SK-MEL-5 (cell line): ENCODE measurements at regions not wholly inside any gene's neighbourhood (a gene's known extent, or its start where the extent isn't known, plus 50 kb on each side); places are given as distances from the start of the nearest gene placed in this dataset.
"Not testable (repeated sequence)": the region's sequence is repeated elsewhere in the genome, so short reads cannot be mapped to it uniquely, and the experiment has no call there.

Experiments
- DNase-seq: peaks from one replicate; pipeline ENCODE4 v3.0.0-alpha.2; 2016; ENCODE audit warnings: low read depth, low spot score
- in situ Hi-C: cut with HindIII; loops from 2 replicates; pipeline ENCODE4 v1.10.0; 2016; ENCODE audit warnings: low sequenced_read_pairs, high pct_unique_total_duplicates, low pct_unique_long_range_greater_than_20kb

DNA sequence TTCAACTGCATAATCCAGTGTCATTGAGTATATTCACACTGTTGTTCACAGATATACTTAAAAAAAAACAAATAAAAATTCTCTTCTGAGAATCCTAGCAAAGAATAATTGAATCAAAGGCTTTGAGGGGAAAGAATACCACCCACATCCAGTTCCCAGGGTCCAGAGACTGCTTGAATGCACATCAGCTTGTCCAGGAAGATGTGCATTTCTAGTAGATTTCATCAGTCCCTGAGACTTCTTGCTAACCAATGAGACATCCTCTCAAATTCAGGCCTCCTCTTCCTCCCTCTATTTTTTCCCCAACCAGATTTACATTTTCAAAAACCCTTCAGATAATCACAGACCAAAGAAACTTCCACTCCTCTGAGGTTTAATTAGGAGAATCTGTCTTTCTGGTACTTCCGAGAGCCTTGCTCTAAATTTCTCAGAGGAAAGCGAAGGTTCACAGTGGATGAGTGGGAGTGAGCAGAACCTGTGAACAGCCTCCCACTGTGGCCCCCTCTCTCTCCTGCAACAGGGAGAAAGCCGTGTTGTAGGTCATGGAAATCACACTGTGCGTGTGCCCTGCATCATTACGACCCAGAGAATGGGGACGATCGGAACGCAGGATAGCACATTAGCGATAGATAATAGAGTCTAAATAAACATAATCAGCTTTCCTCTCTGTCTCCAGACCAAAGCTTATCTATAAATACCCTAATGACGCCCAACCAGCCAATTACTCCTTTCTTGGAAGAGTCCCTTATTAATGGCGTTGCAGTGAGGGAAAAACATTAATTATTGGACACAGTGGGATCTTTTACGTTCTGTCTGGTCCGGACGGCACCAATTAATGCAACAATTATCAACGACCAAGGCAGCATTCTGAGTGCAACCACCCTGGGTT lies 212.5 kb downstream of the EMX2 start:
- in situ Hi-C loops, result no loop called here
- no peak for DNase-seq

- no peak for DNase-seq
- in situ Hi-C loops, result no loop called here
Observed at GRCh38 chr10:117755659-117756014, 213.1 kb downstream of the EMX2 start.

GRCh38 chr10:117757086-117757720 lies 214.7 kb downstream of the EMX2 start:
- DNase-seq, result no peak
- in situ Hi-C loops, result no loop called here

GRCh38 chr10:117759266-117759665 lies 216.7 kb downstream of the EMX2 start:
- in situ Hi-C loops, result no loop called here
- no peak for DNase-seq

- in situ Hi-C loops, result no loop called here
- no peak for DNase-seq
Observed at GRCh38 chr10:117761695-117762094, 219.1 kb downstream of the EMX2 start.

DNA sequence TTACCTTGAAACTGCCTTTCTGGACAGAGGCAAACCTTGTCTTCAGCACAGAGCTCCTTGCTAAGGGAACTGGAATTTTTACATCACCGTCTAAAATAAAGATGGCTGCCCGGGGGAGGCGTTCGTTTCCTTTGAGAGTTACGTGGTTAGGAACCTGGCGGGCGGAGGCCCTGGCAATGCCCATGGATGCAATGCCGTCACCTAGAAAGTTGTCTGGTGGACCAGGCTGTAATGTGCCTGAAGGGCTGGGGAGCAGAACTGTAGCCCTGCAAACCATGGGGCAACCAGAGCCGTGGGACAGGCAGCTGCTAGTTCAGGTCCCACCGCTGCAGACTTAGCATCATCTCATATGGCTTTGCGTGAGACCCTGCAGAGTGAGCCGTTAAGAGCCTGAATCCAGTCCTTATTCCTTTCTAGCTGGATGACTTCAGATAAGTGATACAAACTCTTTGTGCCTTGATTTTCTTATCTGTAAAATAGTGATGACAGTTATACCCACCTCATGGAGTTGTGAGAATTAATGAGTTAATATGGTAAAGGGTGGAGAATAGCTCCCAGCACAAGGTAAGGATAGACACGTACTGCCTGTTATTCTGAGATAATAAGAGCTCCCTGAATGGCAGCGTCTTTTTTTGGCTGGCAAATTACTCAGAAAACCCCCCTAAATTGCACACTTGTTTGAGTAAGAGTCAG lies 219.7 kb downstream of the EMX2 start:
- in situ Hi-C loops, result no loop called here
- no peak for DNase-seq

DNA sequence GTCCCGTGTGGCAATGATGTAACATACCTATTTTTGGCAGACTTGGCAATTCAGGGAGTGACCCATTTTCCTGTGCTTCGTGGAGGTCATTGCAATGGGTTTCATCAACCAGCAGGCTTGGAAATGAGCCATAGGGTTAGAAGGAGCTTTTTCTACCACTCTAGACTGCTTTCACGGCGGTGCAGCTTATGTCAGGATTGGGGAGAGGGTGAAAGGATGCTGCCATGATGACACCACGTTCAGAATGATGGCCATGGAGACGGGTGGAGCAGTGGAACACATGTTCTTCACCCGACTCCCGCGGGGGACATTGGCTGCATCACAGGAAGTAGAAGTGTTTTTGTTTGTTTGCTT lies 220.2 kb downstream of the EMX2 start:
- in situ Hi-C loops, result no loop called here
- DNase-seq, result peak; percentile 6

GRCh38 chr10:117763528-117763927 lies 221.0 kb downstream of the EMX2 start:
- in situ Hi-C loops, result no loop called here
- no peak for DNase-seq

DNA sequence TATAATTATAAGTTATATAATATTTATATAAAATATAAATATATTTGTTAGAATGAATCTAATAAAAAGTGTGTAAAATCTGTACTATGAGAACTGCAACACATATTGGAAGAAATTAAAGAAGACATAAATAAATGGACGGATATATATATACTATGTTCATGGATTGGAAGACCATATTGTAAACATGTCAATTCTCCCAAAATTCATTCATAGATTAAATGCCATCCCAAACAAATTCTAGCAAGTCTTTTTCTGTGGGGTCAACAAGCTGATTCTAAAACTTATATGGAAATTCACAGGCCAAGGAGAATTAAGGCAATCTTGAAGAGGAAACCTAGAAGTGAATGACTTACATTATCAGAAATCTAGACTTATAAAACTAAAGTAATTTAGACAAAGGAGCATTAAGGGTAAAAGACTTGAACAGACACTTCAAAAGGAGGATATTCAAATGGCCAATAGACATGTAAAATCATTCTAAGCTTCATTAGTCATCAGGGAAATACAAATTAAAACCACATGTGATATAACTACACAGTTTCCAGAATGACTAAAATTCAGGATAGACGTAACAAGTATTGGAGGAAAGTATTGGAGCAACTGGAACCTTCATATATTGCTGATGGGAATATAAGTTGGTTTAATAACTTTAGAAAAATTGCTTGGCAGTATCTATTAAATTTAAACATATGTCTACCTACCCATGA lies 225.9 kb downstream of the EMX2 start:
- no peak for DNase-seq
- in situ Hi-C loops, result no loop called here

GRCh38 chr10:117775526-117775925 lies 233.0 kb downstream of the EMX2 start:
- no peak for DNase-seq
- in situ Hi-C loops, result no loop called here

GRCh38 chr10:117777222-117777621 lies 234.7 kb downstream of the EMX2 start:
- DNase-seq, in situ Hi-C loops: not testable (repeated sequence)

DNA sequence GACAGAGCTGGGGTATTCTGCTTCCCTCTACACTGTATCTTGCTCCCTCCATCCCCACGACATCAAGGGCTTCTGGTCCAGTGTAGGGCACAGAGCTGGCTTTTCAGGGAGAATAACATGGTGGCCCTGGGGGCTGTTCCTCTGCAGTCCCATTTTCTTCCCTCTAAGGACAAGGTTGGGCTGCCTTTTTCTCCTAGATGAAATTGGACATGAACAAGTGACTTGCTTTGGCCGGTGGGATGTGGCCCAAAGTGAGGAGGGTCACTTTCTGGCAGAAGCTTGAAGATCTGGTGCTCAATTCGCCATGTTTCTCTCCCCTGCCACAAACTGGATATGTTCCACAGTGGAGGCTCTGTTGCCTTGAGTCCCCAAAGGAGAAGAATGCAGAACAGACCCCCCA lies 235.7 kb downstream of the EMX2 start:
- DNase-seq, result no peak
- in situ Hi-C loops, result no loop called here

DNA sequence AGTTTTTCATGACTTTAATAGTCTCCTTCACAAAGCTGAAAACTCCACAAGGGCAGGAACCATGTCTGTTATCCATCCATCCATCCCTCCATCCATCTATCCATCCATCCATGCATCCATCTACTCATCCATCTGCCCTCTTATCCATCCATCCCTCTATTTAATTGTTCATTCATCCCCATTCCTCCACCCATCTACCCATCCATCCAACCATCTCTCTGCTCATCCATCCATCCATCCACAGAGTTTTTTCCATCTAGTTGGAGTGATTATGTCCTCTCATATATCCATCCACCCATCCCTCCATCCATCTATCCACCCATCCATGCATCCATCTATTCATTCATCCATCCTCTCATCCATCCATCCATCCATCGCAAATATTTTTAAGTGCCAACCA lies 237.9 kb downstream of the EMX2 start:
- in situ Hi-C loops, result no loop called here
- no peak for DNase-seq

GRCh38 chr10:117781216-117781831 lies 238.8 kb downstream of the EMX2 start:
- DNase-seq, result no peak
- in situ Hi-C loops, result no loop called here

GRCh38 chr10:117782276-117782675 lies 239.7 kb downstream of the EMX2 start:
- in situ Hi-C loops, result no loop called here
- DNase-seq, result no peak

DNA sequence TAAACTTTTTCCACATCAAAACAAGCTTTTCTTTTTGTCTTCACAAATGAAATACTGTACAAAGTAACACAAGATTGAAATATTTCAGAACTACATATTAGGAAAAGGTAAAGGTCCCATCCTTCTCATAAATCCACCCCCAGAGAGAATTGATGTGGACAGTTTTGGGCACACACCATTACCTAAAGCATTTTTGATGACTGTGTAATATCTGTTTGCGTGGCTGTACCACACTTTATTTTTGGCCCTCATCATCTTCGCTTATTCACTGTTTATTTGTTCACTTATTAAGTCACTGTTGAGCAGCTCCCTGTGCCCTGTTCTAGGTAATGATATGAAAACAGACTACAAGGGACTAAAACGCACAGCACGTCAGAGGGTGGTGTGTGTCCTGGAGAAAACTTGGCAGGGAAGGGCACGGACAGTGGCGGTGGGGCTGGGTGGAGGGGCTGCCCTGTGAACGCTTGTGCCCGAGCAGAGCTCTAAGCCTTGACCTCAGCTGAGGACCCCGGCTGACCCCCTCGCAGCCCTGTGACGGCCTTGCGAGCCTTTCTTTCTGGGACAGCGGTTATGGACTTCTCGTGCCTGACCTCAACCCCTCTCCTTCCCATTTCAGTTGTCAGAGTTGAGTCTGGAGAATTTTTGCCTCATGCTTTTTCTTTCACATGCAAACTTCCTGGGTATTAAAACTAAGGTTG lies 241.3 kb downstream of the EMX2 start:
- in situ Hi-C loops, result no loop called here
- DNase-seq, result no peak

GRCh38 chr10:117784776-117785175 lies 242.2 kb downstream of the EMX2 start:
- in situ Hi-C loops, result no loop called here

More at GRCh38 chr10:117784776-117785175, 242.2 kb downstream of the EMX2 start:
- DNase-seq, result no peak
